ENCODE measurements at regions not wholly inside any gene's neighbourhood (a gene's known extent, or its start where the extent isn't known, plus 50 kb on each side); places are given as distances from the start of the nearest gene placed in this dataset.

- DNase-seq (ENCODE audit: low read depth, low spot score) = peak; percentile 16
These were observed 168.4 kb upstream of the EDNRA start for GRCh38 chr4:147312376-147313046.

GRCh38 chr4:147313108-147313507 lies 167.8 kb upstream of the EDNRA start:
- no peak for DNase-seq (ENCODE audit: low read depth, low spot score)

- peak; percentile 49 for DNase-seq (ENCODE audit: low read depth, low spot score)
These were observed 162.3 kb upstream of the EDNRA start for GRCh38 chr4:147318586-147318985.

GRCh38 chr4:147325571-147325981 lies 155.3 kb upstream of the EDNRA start:
- no peak for DNase-seq (ENCODE audit: low read depth, low spot score)

- DNase-seq (ENCODE audit: low read depth, low spot score) = no peak
These were observed 154.3 kb upstream of the EDNRA start for GRCh38 chr4:147326591-147326990.

- no peak for DNase-seq (ENCODE audit: low read depth, low spot score)
These were observed 153.6 kb upstream of the EDNRA start for GRCh38 chr4:147327322-147327721.

GRCh38 chr4:147328189-147328588 lies 152.7 kb upstream of the EDNRA start:
- no peak for DNase-seq (ENCODE audit: low read depth, low spot score)

- no peak for DNase-seq (ENCODE audit: low read depth, low spot score)
These were observed 152.0 kb upstream of the EDNRA start for GRCh38 chr4:147328756-147329446.

GRCh38 chr4:147332091-147332490 lies 148.8 kb upstream of the EDNRA start:
- DNase-seq (ENCODE audit: low read depth, low spot score) = no peak

GRCh38 chr4:147334478-147334877 lies 146.4 kb upstream of the EDNRA start:
- DNase-seq (ENCODE audit: low read depth, low spot score) = no peak

GRCh38 chr4:147335183-147335582 lies 145.7 kb upstream of the EDNRA start:
- DNase-seq (ENCODE audit: low read depth, low spot score) = no peak

- peak; percentile 22 for DNase-seq (ENCODE audit: low read depth, low spot score)
These were observed 144.6 kb upstream of the EDNRA start for GRCh38 chr4:147336252-147336651.

- DNase-seq (ENCODE audit: low read depth, low spot score) = no peak
These were observed 141.8 kb upstream of the EDNRA start for GRCh38 chr4:147339100-147339499.

- DNase-seq (ENCODE audit: low read depth, low spot score) = peak; percentile 62
These were observed 140.8 kb upstream of the EDNRA start for GRCh38 chr4:147340111-147340510.

GRCh38 chr4:147340591-147341120 lies 140.2 kb upstream of the EDNRA start:
- DNase-seq (ENCODE audit: low read depth, low spot score) = peak; percentile 8

GRCh38 chr4:147343692-147344091 lies 137.2 kb upstream of the EDNRA start:
- no peak for DNase-seq (ENCODE audit: low read depth, low spot score)

GRCh38 chr4:147345662-147346061 lies 135.2 kb upstream of the EDNRA start:
- DNase-seq (ENCODE audit: low read depth, low spot score) = no peak

- DNase-seq (ENCODE audit: low read depth, low spot score) = no peak
These were observed 133.7 kb upstream of the EDNRA start for GRCh38 chr4:147347217-147347616.

GRCh38 chr4:147349193-147349592 lies 131.7 kb upstream of the EDNRA start:
- DNase-seq (ENCODE audit: low read depth, low spot score) = no peak

- no peak for DNase-seq (ENCODE audit: low read depth, low spot score)
These were observed 129.7 kb upstream of the EDNRA start for GRCh38 chr4:147351083-147351787.

GRCh38 chr4:147354237-147354636 lies 126.7 kb upstream of the EDNRA start:
- no peak for DNase-seq (ENCODE audit: low read depth, low spot score)

GRCh38 chr4:147355032-147355656 lies 125.8 kb upstream of the EDNRA start:
- no peak for DNase-seq (ENCODE audit: low read depth, low spot score)

All from astrocyte of the hippocampus (primary cell).